HG02852 (cell line): ENCODE measurements at regions not wholly inside any gene's neighbourhood (a gene's known extent, or its start where the extent isn't known, plus 50 kb on each side); places are given as distances from the start of the nearest gene placed in this dataset.

Experiments
- ATAC-seq: cut with Tn5 transposase; IDR thresholded peaks from one replicate; pipeline ENCODE4 v1.9.1; 2021; ENCODE audit warnings: mild to moderate bottlenecking, moderate library complexity; ENCODE audit not compliant: unreplicated experiment

GRCh38 chr12:84741692-84742091, 170.9 kb downstream of the SLC6A15 start:
- no peak for ATAC-seq

- no peak for ATAC-seq
These were observed 171.6 kb downstream of the SLC6A15 start for GRCh38 chr12:84741031-84741430.

DNA sequence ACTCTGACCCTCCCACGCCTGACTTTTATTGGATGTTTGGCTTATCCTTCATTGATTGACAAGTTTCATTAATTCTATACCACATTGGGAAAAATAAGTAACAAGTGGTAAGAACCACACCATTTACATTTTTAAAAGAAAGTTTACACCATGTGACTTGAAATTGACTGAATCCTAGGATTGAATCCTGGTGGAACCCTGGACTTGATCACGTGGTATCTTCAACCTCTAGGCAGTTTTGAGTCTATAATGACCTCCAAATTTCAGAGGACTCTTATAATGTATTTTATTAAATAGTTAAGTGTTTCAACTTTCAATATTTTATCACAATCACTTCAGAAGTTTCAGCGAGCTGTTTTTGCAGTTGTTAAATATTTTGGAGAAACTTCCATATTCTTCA, 172.0 kb downstream of the SLC6A15 start:
- ATAC-seq, result no peak

- ATAC-seq, result no peak
These were observed 174.1 kb downstream of the SLC6A15 start for GRCh38 chr12:84738481-84738972.

DNA sequence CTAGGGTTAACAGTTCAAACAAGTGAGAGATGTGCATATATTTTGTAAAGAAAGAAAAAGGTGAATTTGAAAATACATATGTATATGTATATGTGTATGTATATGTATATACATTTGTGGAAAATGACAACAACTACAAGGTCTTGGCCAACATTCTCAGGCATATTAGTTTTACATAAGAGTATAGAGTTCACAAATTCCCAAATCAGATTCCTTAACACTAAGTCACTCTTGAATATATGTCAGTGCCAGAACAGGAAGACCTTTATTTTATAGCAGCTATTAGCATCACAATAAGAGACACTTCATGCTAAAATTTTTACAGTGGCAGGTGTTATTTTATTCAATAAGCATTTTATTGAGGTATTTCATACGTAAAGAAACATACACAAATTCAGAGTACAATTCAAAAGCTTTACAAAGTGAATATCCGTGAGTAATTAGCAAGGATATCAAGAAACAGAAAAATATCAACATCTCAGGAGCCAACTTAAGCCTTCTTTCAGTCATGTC, 179.7 kb downstream of the SLC6A15 start:
- ATAC-seq, result no peak

DNA sequence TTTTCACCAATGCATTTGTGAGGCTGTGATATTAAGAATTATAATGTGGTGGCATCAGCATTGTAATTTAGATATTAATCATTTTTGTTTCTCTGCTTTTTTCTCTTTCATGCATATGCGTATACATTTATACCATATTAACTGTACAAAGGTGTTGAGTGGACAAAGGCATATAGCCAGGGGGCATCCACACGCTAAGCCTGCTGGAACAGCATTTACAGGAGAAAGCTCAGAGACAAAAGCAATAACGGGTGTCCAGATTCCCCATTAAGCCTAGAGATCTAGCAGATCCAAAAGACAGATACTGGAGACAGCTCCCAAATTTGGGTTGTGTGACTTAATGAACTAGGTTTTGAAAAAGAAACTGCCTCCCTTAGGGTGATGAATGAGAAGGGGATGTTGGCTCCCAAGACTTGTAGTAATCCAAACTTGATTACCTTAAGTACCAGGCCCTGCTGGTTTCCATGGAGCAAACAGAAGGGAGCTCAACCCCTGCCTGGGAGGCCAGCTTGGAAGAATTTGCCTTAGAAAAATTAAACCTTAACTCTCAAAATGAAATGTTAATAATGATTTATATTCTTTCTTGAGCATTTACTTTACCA, 181.9 kb downstream of the SLC6A15 start:
- ATAC-seq, result no peak

GRCh38 chr12:84727961-84728360, 184.6 kb downstream of the SLC6A15 start:
- ATAC-seq, result no peak

GRCh38 chr12:84726780-84727179, 185.8 kb downstream of the SLC6A15 start:
- no peak for ATAC-seq

DNA sequence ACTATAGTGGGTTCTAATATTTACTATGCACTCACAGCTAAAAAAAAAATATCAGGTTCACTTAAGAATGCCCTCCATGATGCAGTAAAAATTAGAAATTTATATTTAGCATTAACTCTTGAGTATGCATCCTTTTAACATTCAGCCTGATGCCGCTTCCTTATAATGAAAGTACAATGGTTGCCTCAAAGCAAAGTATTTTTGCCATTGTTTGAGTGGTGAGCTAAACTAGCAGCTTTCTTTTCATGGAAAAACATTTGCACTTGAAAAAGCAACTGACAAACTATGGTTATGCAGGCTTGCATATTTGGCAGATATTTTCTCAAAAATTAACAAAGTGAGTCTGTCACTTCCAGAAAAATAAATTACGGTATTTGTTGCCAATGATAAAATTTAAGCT, 188.6 kb downstream of the SLC6A15 start:
- no peak for ATAC-seq

GRCh38 chr12:84719997-84720396, 192.6 kb downstream of the SLC6A15 start:
- ATAC-seq, result no peak

DNA sequence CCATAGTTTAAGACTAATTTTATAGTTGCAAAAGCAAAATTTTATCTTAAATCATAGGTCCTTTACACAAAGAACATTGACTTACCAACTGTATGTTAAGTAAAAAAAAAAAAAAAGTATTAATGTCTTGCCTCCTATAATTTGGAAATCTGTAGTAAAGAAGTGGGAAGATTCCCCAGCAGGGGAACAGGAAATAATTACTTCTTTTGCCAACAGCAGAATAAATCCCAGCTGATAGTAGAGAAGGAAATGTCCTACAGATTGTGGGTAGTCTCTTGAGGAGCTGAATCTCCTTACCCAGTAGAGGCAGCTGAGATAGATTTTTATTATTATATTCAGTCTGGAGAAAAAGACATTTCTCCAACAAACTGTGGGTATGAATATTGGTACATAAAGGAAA, 193.7 kb downstream of the SLC6A15 start:
- ATAC-seq, result no peak

- no peak for ATAC-seq
These were observed 199.9 kb downstream of the SLC6A15 start for GRCh38 chr12:84712747-84713146.

DNA sequence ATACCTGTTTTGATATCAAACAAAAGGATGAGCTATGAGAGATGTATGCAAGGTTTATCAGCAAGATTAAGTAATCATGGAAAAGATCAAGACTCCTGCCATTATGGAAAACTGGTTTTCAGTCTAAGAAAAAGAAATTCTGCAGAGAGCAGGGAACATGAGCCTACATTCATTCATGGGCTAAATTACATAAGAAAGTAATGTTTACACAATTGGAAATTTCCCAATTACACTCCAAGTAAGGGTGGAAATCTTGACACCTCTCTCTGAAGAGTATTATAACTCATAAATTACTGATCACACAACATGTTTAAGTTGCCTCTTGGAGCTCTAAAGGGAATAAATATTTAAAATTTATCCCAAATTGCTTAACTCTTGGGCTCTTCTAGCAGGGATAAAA, 206.2 kb downstream of the SLC6A15 start:
- no peak for ATAC-seq

GRCh38 chr12:84704856-84705255, 207.7 kb downstream of the SLC6A15 start:
- ATAC-seq, result no peak

- no peak for ATAC-seq
These were observed 210.6 kb downstream of the SLC6A15 start for GRCh38 chr12:84702001-84702400.

GRCh38 chr12:84701041-84701440, 211.6 kb downstream of the SLC6A15 start:
- no peak for ATAC-seq

GRCh38 chr12:84698576-84699333, 213.8 kb downstream of the SLC6A15 start:
- ATAC-seq, result no peak

DNA sequence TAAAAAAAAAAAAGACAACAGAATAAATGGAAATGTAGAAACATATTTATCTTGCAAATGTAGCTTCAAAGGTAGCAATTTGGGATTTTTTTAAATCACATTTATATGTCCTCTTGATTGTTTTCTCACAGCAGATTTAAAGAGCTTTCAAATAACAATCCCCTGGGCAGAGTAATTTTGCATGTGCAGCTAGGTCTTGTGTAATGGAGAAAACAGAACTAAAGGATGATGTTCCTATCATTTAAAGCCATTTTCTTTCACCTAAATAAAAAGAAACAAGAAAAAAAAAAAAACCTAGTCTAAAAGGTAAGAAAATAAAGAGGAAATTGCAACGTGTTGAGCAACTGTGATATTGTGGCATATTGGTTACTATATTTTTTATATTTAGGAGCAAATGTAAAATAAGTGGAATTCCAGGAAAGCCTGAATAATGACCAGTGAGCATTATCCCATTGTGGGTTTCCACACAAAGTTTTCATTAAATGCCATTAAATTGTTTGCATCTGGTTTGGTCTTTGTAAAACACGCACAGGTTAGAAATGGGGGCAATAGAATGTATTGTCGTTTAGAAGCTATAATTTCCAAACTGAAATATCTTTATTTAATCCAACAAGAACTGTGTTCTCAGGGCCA, 215.6 kb downstream of the SLC6A15 start:
- ATAC-seq, result no peak

GRCh38 chr12:84696281-84696680, 216.3 kb downstream of the SLC6A15 start:
- no peak for ATAC-seq

DNA sequence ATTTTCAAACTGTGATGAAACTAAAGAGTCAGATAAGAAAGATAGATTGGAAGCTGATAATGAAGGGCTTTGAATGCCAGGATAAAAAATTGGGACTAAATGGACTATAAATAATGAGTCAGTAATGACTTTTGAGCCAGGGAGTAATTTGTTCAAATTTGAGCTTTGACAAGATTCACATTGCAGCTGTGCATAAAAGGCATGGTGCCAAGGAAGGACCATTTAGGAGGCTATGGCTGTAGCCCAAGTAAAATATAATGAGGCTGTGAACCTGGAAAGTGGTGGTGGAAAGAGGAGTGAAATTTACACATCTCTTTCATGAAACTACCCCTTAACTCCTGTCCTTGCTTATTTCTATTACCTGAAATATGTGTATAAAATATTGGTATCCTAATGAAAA, 218.5 kb downstream of the SLC6A15 start:
- ATAC-seq, result no peak

GRCh38 chr12:84692071-84692470, 220.5 kb downstream of the SLC6A15 start:
- ATAC-seq, result no peak

DNA sequence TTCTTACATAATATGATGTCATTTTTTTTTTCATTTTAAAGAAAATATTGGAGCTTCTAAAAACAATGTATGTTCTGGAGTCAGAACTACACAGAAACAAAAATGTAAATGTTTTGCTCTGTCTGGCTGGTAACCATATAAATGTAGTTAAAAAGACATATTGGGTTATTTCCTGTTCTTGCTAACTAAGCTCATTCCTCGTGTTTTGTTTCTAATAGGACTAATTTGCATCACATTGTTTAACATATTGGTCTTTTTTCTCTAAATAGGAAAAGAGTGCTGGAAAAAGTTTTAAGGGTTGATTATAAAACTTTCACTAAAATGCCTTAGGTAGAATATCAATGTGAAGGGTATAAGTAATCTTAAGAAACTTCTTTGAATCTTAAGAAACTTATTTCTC, 221.3 kb downstream of the SLC6A15 start:
- no peak for ATAC-seq
